HUES48 (cell line): ENCODE measurements at regions not wholly inside any gene's neighbourhood (a gene's known extent, or its start where the extent isn't known, plus 50 kb on each side); places are given as distances from the start of the nearest gene placed in this dataset.

Experiments
- H3K27ac ChIP-seq: one replicate; pipeline ENCODE4 v1.7.0; 2013; ENCODE audit warnings: low read depth, low read length, inconsistent platforms
- H3K27me3 ChIP-seq: 2 replicates; pipeline ENCODE4 v1.6.1; 2013; ENCODE audit warnings: mild to moderate bottlenecking, low read length; ENCODE audit not compliant: control insufficient read depth, insufficient read depth
- H3K36me3 ChIP-seq: 2 replicates; pipeline ENCODE4 v1.6.1; 2013; ENCODE audit warnings: low read length; ENCODE audit not compliant: control insufficient read depth, insufficient read depth
- H3K4me1 ChIP-seq: 2 replicates; pipeline ENCODE4 v1.6.1; 2013; ENCODE audit warnings: mild to moderate bottlenecking, low read length; ENCODE audit not compliant: control insufficient read depth, insufficient read depth
- H3K4me3 ChIP-seq: 2 replicates; pipeline ENCODE4 v1.5.1; 2013; ENCODE audit warnings: mild to moderate bottlenecking, low read depth, low read length
- H3K9ac ChIP-seq: 2 replicates; pipeline ENCODE4 v1.6.1; 2013; ENCODE audit warnings: mild to moderate bottlenecking, low read depth, low read length, moderate library complexity
- H3K9me3 ChIP-seq: 2 replicates; pipeline ENCODE4 v1.6.1; 2013; ENCODE audit warnings: low read length; ENCODE audit not compliant: control insufficient read depth, insufficient read depth

DNA sequence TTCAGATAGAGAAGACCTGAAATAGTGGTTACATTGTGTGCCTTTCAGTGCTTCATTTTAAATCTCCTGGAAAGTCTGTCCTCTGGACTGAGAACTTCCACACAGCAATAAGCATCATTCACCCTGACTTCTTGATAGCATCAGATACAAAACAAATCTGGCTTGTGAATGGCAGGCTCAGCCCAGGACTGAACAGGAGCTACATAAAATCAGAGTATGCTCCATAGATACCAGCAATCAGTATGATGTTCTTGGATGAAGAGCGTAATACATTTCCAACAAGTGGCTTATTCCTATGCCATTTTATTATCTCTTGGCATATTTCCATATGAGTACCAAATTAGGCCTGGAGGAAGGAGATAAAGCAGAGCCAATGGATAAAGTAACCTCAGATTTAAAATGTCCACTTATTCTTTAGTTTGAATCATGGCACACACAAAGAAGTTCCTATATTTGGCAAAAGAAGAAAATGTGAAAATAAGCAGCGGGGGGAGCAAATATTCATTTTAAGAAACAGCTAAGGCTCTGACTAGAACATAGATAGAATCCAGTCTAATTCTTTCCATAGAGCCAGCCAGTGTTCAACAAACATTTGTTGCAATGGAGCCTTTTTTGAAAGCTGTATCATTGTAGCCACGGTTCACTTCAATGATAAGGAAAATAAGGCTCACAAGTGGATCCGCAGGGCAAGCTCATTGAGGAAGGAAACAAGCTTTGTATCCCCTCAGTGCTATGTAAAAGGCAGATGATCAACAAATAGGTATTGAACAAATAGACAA, 230.8 kb upstream of the CHAC2 start:
- H3K27me3 ChIP-seq = no peaks in the 10 kb centered on the region
- H3K27ac ChIP-seq = no peak overlapping the region
- no peak overlapping the region for H3K9ac ChIP-seq
- peaks cover 20% of the 10 kb centered on the region for H3K4me1 ChIP-seq
- H3K36me3 ChIP-seq = no peaks in the 10 kb centered on the region
- no peak overlapping the region for H3K4me3 ChIP-seq
- H3K9me3 ChIP-seq = peaks cover 6% of the 10 kb centered on the region; the same call in 1 of the 2 replicates

GRCh38 chr2:53535234-53535840, 232.3 kb upstream of the CHAC2 start:
- peaks cover 20% of the 10 kb centered on the region for H3K4me1 ChIP-seq
- no peaks in the 10 kb centered on the region for H3K27me3 ChIP-seq
- no peaks in the 10 kb centered on the region for H3K36me3 ChIP-seq

GRCh38 chr2:53530126-53530525, 237.5 kb upstream of the CHAC2 start:
- Histone ChIP-seq H3K36me3 (no peaks in the 10 kb centered on the region), H3K27ac (no peak overlapping the region), H3K27me3 (no peaks in the 10 kb centered on the region), H3K4me1 (no peaks in the 10 kb centered on the region), H3K9ac (no peak overlapping the region), H3K4me3 (no peak overlapping the region), H3K9me3 (no peaks in the 10 kb centered on the region; the same call in 1 of the 2 replicates)

More at GRCh38 chr2:53535234-53535840, 232.3 kb upstream of the CHAC2 start:
- H3K4me3 ChIP-seq = no peak overlapping the region
- H3K27ac ChIP-seq = no peak overlapping the region
- H3K9me3 ChIP-seq = no peaks in the 10 kb centered on the region
- no peak overlapping the region for H3K9ac ChIP-seq

GRCh38 chr2:53527056-53527455, 240.5 kb upstream of the CHAC2 start:
- H3K4me1 ChIP-seq = no peaks in the 10 kb centered on the region
- H3K27ac ChIP-seq = no peak overlapping the region
- H3K9me3 ChIP-seq = no peaks in the 10 kb centered on the region; the same call in 1 of the 2 replicates
- H3K36me3 ChIP-seq = no peaks in the 10 kb centered on the region
- H3K27me3 ChIP-seq = no peaks in the 10 kb centered on the region
- H3K9ac ChIP-seq = no peak overlapping the region
- H3K4me3 ChIP-seq = no peak overlapping the region

GRCh38 chr2:53519918-53520841, 247.4 kb upstream of the CHAC2 start:
- peak overlapping the region; percentile 15 for H3K27ac ChIP-seq
- no peak overlapping the region for H3K4me3 ChIP-seq
- no peaks in the 10 kb centered on the region for H3K9me3 ChIP-seq
- no peaks in the 10 kb centered on the region for H3K27me3 ChIP-seq
- H3K4me1 ChIP-seq = peaks cover 12% of the 10 kb centered on the region
- H3K9ac ChIP-seq = no peak overlapping the region
- H3K36me3 ChIP-seq = no peaks in the 10 kb centered on the region

DNA sequence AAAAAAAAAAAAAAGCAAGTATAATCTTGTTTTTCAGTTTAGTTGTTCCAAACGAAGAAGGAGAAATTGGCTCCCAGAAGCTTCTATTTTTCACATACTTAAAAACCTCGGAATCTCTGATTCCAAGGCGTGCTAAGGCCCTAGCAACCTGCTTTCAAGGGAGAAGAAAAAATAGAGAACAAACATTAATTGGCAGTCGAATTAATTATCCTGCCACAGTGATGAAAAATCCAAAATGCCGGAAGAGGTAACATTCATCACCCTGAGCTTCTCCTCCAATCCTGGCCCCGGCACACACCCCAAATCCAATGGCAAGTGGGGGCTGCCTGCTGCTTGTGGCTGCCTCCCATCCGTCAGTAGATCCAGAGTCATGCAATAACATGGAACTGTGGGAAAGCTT, 250.2 kb upstream of the CHAC2 start:
- peaks cover 12% of the 10 kb centered on the region for H3K4me1 ChIP-seq
- no peaks in the 10 kb centered on the region for H3K27me3 ChIP-seq
- H3K4me3 ChIP-seq = no peak overlapping the region
- H3K9me3 ChIP-seq = no peaks in the 10 kb centered on the region
- H3K36me3 ChIP-seq = no peaks in the 10 kb centered on the region
- no peak overlapping the region for H3K9ac ChIP-seq
- no peak overlapping the region for H3K27ac ChIP-seq

DNA sequence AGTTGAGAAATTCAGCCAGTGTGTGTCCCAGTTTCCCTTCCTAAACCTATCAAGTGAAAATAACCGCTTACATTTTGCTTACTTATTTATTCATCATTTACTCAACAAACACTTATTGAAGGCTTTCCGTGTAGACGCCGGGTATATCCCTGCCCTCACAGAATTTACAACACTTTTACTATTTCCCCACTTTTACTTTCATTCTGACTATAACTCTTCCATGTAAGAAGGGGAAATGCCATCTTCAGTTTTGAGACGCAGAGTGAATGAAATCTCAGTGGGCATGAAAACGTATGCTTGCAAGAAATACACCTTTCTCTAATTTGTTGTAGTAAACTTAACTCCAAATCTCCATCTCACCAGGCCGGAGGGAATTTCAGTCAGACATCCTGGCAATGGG, 251.0 kb upstream of the CHAC2 start:
- H3K27me3 ChIP-seq = no peaks in the 10 kb centered on the region
- no peak overlapping the region for H3K4me3 ChIP-seq
- no peaks in the 10 kb centered on the region for H3K36me3 ChIP-seq
- no peak overlapping the region for H3K9ac ChIP-seq
- no peak overlapping the region for H3K27ac ChIP-seq
- peaks cover 12% of the 10 kb centered on the region for H3K4me1 ChIP-seq
- H3K9me3 ChIP-seq = no peaks in the 10 kb centered on the region

DNA sequence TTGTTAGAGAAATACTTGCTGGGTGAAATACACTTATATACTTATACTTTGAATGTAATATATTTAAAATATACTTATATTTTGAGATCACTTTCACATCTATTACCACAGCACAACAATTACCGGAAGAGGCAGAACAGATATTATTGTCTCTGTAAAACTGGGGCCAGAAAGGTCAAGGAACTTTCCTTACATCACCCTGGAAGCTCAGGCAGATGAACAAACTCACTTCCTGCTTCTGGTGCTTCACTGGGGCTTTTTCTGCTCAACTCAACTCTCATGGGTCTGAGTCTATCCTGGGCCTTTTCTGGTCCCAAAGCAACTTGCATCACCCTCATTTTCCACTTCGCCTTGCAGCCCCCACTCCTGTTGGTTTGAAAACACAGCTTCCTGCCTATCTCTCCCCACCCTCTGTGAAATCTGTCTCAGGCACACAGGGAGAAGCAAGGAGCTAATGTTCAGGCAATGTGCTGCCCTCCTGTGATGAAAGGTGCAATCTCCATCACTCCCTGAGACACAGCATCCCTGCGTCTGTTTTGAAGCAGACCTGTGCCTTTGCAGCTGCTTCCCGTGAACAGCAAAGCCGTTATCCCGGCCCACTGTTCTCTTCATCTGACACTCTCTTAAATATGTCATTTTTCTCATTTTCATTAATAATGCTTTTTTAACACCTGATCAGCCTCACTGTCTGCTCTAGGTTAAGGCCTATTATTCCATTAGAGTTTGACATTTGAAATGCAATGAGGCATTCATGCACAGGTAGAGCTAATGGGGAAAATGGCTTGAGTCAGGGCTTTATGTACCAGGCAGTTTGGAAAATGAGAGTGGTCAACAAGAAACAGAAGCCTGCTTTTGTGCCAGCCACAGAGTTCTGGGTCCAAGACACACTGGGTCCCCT, 251.9 kb upstream of the CHAC2 start:
- Histone ChIP-seq H3K36me3 (no peaks in the 10 kb centered on the region), H3K9ac (no peak overlapping the region), H3K9me3 (no peaks in the 10 kb centered on the region), H3K4me1 (peaks cover 8% of the 10 kb centered on the region), H3K27me3 (no peaks in the 10 kb centered on the region), H3K27ac (no peak overlapping the region), H3K4me3 (no peak overlapping the region)

GRCh38 chr2:53513167-53513666, 254.4 kb upstream of the CHAC2 start:
- Histone ChIP-seq H3K27me3 (no peaks in the 10 kb centered on the region), H3K4me1 (peaks cover 8% of the 10 kb centered on the region), H3K27ac (no peak overlapping the region), H3K36me3 (no peaks in the 10 kb centered on the region), H3K9me3 (no peaks in the 10 kb centered on the region), H3K9ac (no peak overlapping the region), H3K4me3 (no peak overlapping the region)
